Peyer's patch (tissue), 4 donors: ENCODE measurements at regions not wholly inside any gene's neighbourhood (a gene's known extent, or its start where the extent isn't known, plus 50 kb on each side); places are given as distances from the start of the nearest gene placed in this dataset.

Experiments used
- POLR2A ChIP-seq, 2 donors: fragments of 450-650 bp; IDR thresholded peaks; one replicate each; pipeline ENCODE4 v1.5.1; 2017; ENCODE audit warnings: antibody characterized with exemption in 2 of 2, mild to moderate bottlenecking in 2 of 2, moderate library complexity in 2 of 2
- TF ChIP-seq, protein P1 (sequence below), 6 experiments: fragments of 450-650 bp in 4 of 6; fragments of 200-600 bp in 2 of 6; sonication (generic) in 1 of 6; IDR thresholded peaks; one replicate each; pipeline ENCODE4 v1.5.1; 2017 to 2019; ENCODE audit warnings: antibody characterized with exemption in 6 of 6, mild to moderate bottlenecking in 3 of 6, moderate library complexity in 1 of 6

DNA sequence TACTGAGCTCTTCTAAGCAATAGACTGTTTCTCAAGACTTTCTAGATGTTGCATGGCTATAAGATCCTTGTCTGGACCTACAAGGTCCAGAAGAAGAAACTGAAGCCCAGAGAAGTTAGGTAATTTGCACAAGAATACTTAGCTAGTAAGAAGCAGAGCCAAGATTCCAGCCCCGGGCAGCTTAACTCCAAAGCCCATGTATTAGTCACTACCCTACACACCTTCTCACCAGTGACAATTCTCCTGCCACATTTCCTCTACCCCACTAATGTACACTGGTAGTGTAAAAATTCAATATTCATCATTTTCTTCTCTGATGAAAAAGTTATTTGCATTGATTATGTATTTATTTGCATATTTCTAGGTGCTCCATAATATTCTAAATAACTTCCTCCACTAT, 95.5 kb upstream of the CREB1 start:
- TF ChIP-seq POLR2A (IDR thresholded peaks at IDR 0.05): no peak
- TF ChIP-seq, protein P1, sequence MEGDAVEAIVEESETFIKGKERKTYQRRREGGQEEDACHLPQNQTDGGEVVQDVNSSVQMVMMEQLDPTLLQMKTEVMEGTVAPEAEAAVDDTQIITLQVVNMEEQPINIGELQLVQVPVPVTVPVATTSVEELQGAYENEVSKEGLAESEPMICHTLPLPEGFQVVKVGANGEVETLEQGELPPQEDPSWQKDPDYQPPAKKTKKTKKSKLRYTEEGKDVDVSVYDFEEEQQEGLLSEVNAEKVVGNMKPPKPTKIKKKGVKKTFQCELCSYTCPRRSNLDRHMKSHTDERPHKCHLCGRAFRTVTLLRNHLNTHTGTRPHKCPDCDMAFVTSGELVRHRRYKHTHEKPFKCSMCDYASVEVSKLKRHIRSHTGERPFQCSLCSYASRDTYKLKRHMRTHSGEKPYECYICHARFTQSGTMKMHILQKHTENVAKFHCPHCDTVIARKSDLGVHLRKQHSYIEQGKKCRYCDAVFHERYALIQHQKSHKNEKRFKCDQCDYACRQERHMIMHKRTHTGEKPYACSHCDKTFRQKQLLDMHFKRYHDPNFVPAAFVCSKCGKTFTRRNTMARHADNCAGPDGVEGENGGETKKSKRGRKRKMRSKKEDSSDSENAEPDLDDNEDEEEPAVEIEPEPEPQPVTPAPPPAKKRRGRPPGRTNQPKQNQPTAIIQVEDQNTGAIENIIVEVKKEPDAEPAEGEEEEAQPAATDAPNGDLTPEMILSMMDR (IDR thresholded peaks at IDR 0.05): no peak
